ENCODE measurements at regions not wholly inside any gene's neighbourhood (a gene's known extent, or its start where the extent isn't known, plus 50 kb on each side); places are given as distances from the start of the nearest gene placed in this dataset.

DNA sequence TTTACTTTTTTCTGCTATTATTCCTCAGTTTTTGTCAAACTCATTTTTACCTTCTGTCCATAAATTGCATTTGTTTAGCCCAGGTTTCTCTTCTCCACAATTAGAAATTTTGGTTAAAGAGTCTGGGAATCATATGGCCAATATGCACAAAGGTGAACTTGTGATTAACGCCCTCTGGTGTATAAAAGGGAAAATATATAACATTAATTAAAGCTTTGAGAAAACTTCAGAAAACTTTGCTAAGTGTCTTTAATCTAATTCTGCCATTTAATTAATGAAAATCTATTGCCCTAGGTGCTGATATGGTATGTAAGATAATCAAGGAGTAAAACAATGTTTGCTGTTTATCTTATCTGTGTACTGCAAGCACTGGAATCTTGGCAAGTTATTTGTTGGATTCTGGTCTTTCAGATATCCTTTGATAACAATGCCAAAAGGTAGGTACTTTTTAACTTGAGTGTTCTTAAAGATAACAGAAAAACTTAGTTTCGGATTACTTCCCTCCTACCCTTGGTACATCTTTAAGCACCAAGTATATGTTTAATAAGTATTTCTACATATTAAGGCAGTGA, 402.6 kb downstream of the SUCLA2 start:
- TF ChIP-seq, protein P1, sequence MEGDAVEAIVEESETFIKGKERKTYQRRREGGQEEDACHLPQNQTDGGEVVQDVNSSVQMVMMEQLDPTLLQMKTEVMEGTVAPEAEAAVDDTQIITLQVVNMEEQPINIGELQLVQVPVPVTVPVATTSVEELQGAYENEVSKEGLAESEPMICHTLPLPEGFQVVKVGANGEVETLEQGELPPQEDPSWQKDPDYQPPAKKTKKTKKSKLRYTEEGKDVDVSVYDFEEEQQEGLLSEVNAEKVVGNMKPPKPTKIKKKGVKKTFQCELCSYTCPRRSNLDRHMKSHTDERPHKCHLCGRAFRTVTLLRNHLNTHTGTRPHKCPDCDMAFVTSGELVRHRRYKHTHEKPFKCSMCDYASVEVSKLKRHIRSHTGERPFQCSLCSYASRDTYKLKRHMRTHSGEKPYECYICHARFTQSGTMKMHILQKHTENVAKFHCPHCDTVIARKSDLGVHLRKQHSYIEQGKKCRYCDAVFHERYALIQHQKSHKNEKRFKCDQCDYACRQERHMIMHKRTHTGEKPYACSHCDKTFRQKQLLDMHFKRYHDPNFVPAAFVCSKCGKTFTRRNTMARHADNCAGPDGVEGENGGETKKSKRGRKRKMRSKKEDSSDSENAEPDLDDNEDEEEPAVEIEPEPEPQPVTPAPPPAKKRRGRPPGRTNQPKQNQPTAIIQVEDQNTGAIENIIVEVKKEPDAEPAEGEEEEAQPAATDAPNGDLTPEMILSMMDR (IDR thresholded peaks at IDR 0.05; ENCODE audit: extremely low read depth in 1 of 2, insufficient read depth in 1 of 2, low read depth in 1 of 2, low read length in 2 of 2): no peak
- no peak for TF ChIP-seq POLR2A (IDR thresholded peaks at IDR 0.05; ENCODE audit: low read depth, low read length)
